Adrenal gland (tissue), 5 donors: ENCODE measurements at regions not wholly inside any gene's neighbourhood (a gene's known extent, or its start where the extent isn't known, plus 50 kb on each side); places are given as distances from the start of the nearest gene placed in this dataset.

Source experiments
- CTCF ChIP-seq, 6 experiments: fragments of 450-650 bp in 4 of 6; fragments of 200-600 bp in 2 of 6; sonication (generic) in 1 of 6; IDR thresholded peaks; 1 replicate in 5 of 6; 2 replicates in 1 of 6; pipeline versions ENCODE4 v1.5.1 to v1.8.0; 2016 to 2021; ENCODE audit warnings: antibody characterized with exemption in 6 of 6, mild to moderate bottlenecking in 2 of 6, moderate library complexity in 1 of 6
- POLR2A ChIP-seq, 2 donors: fragments of 450-650 bp; IDR thresholded peaks; one replicate each; pipeline ENCODE4 v1.6.1; 2017; ENCODE audit warnings: antibody characterized with exemption in 2 of 2, mild to moderate bottlenecking in 2 of 2, moderate library complexity in 1 of 2
- donor health status: DM: no; HTN: no; CAD: no.

GRCh38 chr5:54887663-54888062 lies 97.7 kb downstream of the ESM1 start:
- TF ChIP-seq CTCF (IDR thresholded peaks at IDR 0.05) (no peak), POLR2A (IDR thresholded peaks at IDR 0.05) (no peak)
